ENCODE measurements at regions not wholly inside any gene's neighbourhood (a gene's known extent, or its start where the extent isn't known, plus 50 kb on each side); places are given as distances from the start of the nearest gene placed in this dataset.
"Not testable (repeated sequence)": the region's sequence is repeated elsewhere in the genome, so short reads cannot be mapped to it uniquely, and the experiment has no call there.

- DNase-seq, result not testable (repeated sequence)
Observed at GRCh38 chr2:37759989-37760388, 88.5 kb upstream of the CDC42EP3 start.

- DNase-seq, result no peak
Observed at GRCh38 chr2:37760471-37760870, 89.0 kb upstream of the CDC42EP3 start.

- not testable (repeated sequence) for DNase-seq
Observed at GRCh38 chr2:37762281-37762680, 90.8 kb upstream of the CDC42EP3 start.

- no peak for DNase-seq
Observed at GRCh38 chr2:37764739-37765138, 93.3 kb upstream of the CDC42EP3 start.

GRCh38 chr2:37766106-37766505, 94.7 kb upstream of the CDC42EP3 start:
- DNase-seq, result no peak

GRCh38 chr2:37767046-37767445, 95.6 kb upstream of the CDC42EP3 start:
- DNase-seq, result no peak

- no peak for DNase-seq
Observed at GRCh38 chr2:37767959-37768925, 96.8 kb upstream of the CDC42EP3 start.

GRCh38 chr2:37769551-37769950, 98.1 kb upstream of the CDC42EP3 start:
- DNase-seq, result no peak

GRCh38 chr2:37770797-37771196, 99.4 kb upstream of the CDC42EP3 start:
- DNase-seq, result no peak

GRCh38 chr2:37771600-37772088, 100.2 kb upstream of the CDC42EP3 start:
- no peak for DNase-seq

GRCh38 chr2:37773371-37774130, 102.1 kb upstream of the CDC42EP3 start:
- DNase-seq, result no peak

GRCh38 chr2:37774171-37774944, 102.9 kb upstream of the CDC42EP3 start:
- not testable (repeated sequence) for DNase-seq

- no peak for DNase-seq
Observed at GRCh38 chr2:37774976-37775907, 103.8 kb upstream of the CDC42EP3 start.

- no peak for DNase-seq
Observed at GRCh38 chr2:37775908-37776250, 104.4 kb upstream of the CDC42EP3 start.

- no peak for DNase-seq
Observed at GRCh38 chr2:37776487-37776886, 105.0 kb upstream of the CDC42EP3 start.

- no peak for DNase-seq
Observed at GRCh38 chr2:37779139-37779538, 107.7 kb upstream of the CDC42EP3 start.

- no peak for DNase-seq
Observed at GRCh38 chr2:37779611-37780386, 108.4 kb upstream of the CDC42EP3 start.

- DNase-seq, result no peak
Observed at GRCh38 chr2:37780387-37780676, 108.9 kb upstream of the CDC42EP3 start.

- DNase-seq, result no peak
Observed at GRCh38 chr2:37781028-37781427, 109.6 kb upstream of the CDC42EP3 start.

GRCh38 chr2:37782155-37782673, 110.8 kb upstream of the CDC42EP3 start:
- no peak for DNase-seq

Measured in NCI-H1092 treated with DMSO at 0.1 percent for 48 hours (cell line).